GM12875 (cell line): ENCODE measurements at regions not wholly inside any gene's neighbourhood (a gene's known extent, or its start where the extent isn't known, plus 50 kb on each side); places are given as distances from the start of the nearest gene placed in this dataset.

ENCODE experiments used
- H3K4me3 ChIP-seq: one replicate; pipeline ENCODE4 v1.5.1; 2011; ENCODE audit warnings: low read depth, low read length, control low read depth
- CTCF ChIP-seq: IDR thresholded peaks from 2 replicates; pipeline ENCODE4 v1.5.1; 2011; ENCODE audit warnings: low read depth, mild to moderate bottlenecking, control low read depth, inconsistent platforms, low read length, moderate library complexity, borderline replicate concordance; ENCODE audit not compliant: insufficient read depth

GRCh38 chr4:24252121-24252520 lies 332.2 kb downstream of the DHX15 start:
- TF ChIP-seq CTCF, result no peak
- no peak overlapping the region for H3K4me3 ChIP-seq

- no peak for TF ChIP-seq CTCF
- no peak overlapping the region for H3K4me3 ChIP-seq
These were observed 332.8 kb downstream of the DHX15 start for GRCh38 chr4:24251589-24251988.

DNA sequence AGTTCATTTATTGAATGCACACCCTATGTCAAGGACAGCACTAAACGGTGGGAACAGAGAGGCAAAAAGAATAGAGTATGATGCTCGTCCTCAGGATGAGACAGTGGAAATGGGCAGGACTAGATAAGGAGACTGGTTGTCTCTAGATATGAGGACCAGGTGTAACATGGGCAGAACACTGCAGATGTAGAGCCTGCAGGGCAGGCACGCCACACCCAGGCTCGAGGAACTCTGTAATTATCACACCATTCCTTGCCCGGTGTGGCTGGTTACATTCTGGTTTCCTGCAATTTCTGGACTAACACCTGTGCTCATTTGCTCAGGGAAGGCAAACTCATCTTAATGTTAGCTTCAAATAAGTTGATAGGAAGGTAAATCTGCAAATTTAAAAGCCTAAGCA lies 334.4 kb downstream of the DHX15 start:
- no peak overlapping the region for H3K4me3 ChIP-seq
- TF ChIP-seq CTCF, result no peak

GRCh38 chr4:24248674-24249630 lies 335.4 kb downstream of the DHX15 start:
- no peak for TF ChIP-seq CTCF
- H3K4me3 ChIP-seq, result no peak overlapping the region

- TF ChIP-seq CTCF, result no peak
- no peak overlapping the region for H3K4me3 ChIP-seq
These were observed 338.9 kb downstream of the DHX15 start for GRCh38 chr4:24245491-24245820.

DNA sequence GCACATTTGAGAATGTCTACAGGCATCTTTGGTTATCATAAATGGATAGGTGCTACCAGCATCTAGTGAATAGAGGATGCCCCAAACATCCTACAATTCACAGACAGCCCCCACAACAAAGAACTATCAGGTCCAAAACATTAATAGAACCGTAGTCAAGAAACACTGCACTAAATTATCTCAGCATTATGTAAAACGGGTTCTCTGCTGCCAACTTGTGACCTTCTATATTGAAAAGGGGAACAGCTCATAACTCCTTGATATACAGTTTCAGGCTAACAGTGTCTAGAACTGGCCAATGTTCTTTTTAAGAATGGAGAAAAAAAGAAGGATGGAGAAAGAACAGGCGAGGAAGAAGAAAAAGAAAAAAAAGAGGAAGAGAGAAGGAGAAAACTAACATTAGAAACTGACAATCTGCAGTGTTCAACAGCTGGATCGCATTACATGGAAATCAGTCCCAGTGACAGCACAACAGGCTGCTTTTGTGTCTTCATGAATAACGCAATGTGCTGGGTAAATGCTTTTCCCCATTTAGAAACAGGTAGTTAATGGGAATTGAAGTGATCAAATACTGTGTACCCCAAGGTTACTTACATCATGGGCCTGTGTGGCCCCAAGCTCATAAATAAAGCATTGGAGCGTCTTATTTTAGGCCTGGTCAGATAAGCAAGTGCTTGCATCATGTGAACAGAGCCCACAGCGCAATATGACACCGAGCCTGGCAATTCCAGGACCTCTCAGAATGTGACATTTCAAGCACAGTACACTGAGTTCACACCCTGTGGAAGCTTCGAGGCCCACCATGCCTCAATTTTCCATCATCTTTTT lies 339.5 kb downstream of the DHX15 start:
- no peak overlapping the region for H3K4me3 ChIP-seq
- no peak for TF ChIP-seq CTCF
